ENCODE measurements at regions not wholly inside any gene's neighbourhood (a gene's known extent, or its start where the extent isn't known, plus 50 kb on each side); places are given as distances from the start of the nearest gene placed in this dataset.

DNA sequence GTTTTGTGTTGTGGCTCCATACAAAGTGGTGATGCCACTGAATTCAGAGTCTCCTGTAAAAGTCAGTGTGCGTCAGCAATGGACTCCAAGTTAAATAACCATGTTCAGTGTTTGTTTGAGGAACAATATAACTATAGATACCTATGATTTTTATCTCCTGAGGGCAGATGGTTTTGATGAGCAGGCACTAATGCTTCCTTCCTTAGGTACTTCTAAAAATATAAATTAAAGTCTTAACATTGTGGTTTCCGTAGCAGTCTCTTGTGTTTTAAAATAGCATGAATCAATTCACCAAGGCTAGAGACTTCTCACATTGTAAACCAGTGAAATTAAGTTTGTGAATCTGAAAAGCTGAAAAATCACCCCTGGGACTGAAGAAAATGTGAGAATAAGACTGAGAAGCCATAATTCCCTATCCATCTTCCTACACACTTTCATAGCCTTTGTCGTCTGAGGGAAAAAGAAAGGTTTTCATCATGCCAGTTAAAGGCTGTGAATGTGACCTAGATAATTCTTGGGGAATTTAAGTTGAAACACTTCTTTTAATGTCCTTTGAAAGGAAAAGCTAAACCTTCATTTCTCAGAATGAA is 1502.9 kb downstream of the CDH11 start:
- TF ChIP-seq CTCF (IDR thresholded peaks at IDR 0.05; ENCODE audit: low read depth, low read length), result no peak
- no peaks in the 10 kb centered on the region for H3K9me3 ChIP-seq (ENCODE audit: low read depth)

GRCh38 chr16:63617990-63618763 is 1503.7 kb downstream of the CDH11 start:
- Histone ChIP-seq H3K27ac (no peak overlapping the region), H3K4me3 (peak overlapping the region; percentile 44), H3K27me3 (no peaks in the 10 kb centered on the region), H3K36me3 (no peaks in the 10 kb centered on the region), H3K4me1 (ENCODE audit: low read depth) (no peaks in the 10 kb centered on the region), H3K9me3 (ENCODE audit: low read depth) (no peaks in the 10 kb centered on the region)
- DNase-seq (ENCODE audit: low read depth in 1 of 2, low spot score in 1 of 2), result peak; percentile 29 to 51
- no peak for TF ChIP-seq CTCF (IDR thresholded peaks at IDR 0.05; ENCODE audit: low read depth, low read length)

More for the DNA sequence above, 1502.9 kb downstream of the CDH11 start:
- no peaks in the 10 kb centered on the region for H3K36me3 ChIP-seq
- no peak overlapping the region for H3K27ac ChIP-seq
- no peaks in the 10 kb centered on the region for H3K4me1 ChIP-seq (ENCODE audit: low read depth)
- no peak for DNase-seq (ENCODE audit: low read depth in 1 of 2, low spot score in 1 of 2)
- no peak overlapping the region for H3K4me3 ChIP-seq
- no peaks in the 10 kb centered on the region for H3K27me3 ChIP-seq

- Histone ChIP-seq H3K27ac (no peak overlapping the region), H3K36me3 (no peaks in the 10 kb centered on the region), H3K4me3 (peak overlapping the region; percentile 44), H3K9me3 (ENCODE audit: low read depth) (no peaks in the 10 kb centered on the region), H3K4me1 (ENCODE audit: low read depth) (no peaks in the 10 kb centered on the region), H3K27me3 (no peaks in the 10 kb centered on the region)
- TF ChIP-seq CTCF (IDR thresholded peaks at IDR 0.05; ENCODE audit: low read depth, low read length), result no peak
- DNase-seq (ENCODE audit: low read depth in 1 of 2, low spot score in 1 of 2), result peak; percentile 14 to 69
These were observed 1504.5 kb downstream of the CDH11 start for GRCh38 chr16:63617047-63617989.

- Histone ChIP-seq H3K4me3 (no peak overlapping the region), H3K9me3 (ENCODE audit: low read depth) (no peaks in the 10 kb centered on the region), H3K36me3 (no peaks in the 10 kb centered on the region), H3K27me3 (no peaks in the 10 kb centered on the region), H3K4me1 (ENCODE audit: low read depth) (no peaks in the 10 kb centered on the region), H3K27ac (no peak overlapping the region)
- no peak for DNase-seq (ENCODE audit: low read depth in 1 of 2, low spot score in 1 of 2)
- no peak for TF ChIP-seq CTCF (IDR thresholded peaks at IDR 0.05; ENCODE audit: low read depth, low read length)
These were observed 1507.4 kb downstream of the CDH11 start for GRCh38 chr16:63614429-63614828.

DNA sequence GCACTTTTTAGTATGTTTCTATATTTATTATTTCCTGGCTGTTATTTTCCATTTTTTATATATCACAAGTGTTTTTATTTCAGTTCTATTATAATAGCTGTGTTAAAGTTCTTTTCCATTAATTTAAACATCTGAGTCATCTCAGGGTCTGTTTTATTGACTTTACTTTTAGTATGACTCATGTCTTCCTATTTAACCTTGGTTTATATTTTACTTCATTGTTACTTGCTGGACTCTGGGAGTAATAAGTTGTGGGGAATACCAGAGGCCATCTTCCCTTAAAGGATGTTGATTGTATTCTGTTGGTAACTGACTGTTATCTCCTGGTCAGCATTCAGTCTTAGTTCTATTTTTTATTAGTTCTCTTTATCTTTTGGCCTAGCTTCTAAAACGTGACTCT is 1508.2 kb downstream of the CDH11 start:
- no peak for TF ChIP-seq CTCF (IDR thresholded peaks at IDR 0.05; ENCODE audit: low read depth, low read length)
- no peaks in the 10 kb centered on the region for H3K27me3 ChIP-seq
- H3K4me3 ChIP-seq, result no peak overlapping the region
- no peaks in the 10 kb centered on the region for H3K4me1 ChIP-seq (ENCODE audit: low read depth)
- H3K9me3 ChIP-seq (ENCODE audit: low read depth), result no peaks in the 10 kb centered on the region
- H3K36me3 ChIP-seq, result no peaks in the 10 kb centered on the region
- no peak overlapping the region for H3K27ac ChIP-seq
- peak in 1 of 2 donors; percentile 32 for DNase-seq (ENCODE audit: low read depth in 1 of 2, low spot score in 1 of 2)

All from cardiac muscle cell (in vitro differentiated cells and primary cell).